PC-3 (cell line): ENCODE measurements at regions not wholly inside any gene's neighbourhood (a gene's known extent, or its start where the extent isn't known, plus 50 kb on each side); places are given as distances from the start of the nearest gene placed in this dataset.

Experiments
- ATAC-seq: fragments of 200-7000 bp; cut with Tn5 transposase; 2 replicates; pipeline ENCODE4 v1.9.1; 2020; ENCODE audit warnings: mild to moderate bottlenecking, moderate library complexity
- BruUV-seq: library from RNA; stranded (reverse); fragments of 400-500 nt; replicated peaks from 2 replicates; lab custom pipeline; 2021; lab: Mats Ljungman, UMichigan
- CTCF ChIA-PET: fragments of 300-600 bp; sonication (Branson Sonifier 250); formaldehyde crosslinking; loops from one replicate; lab custom pipeline; 2022; ENCODE audit warnings: antibody characterized with exemption; lab: Charles Lee
- POLR2A ChIA-PET: fragments of 300-600 bp; sonication (Branson Sonifier 250); formaldehyde crosslinking; loops from one replicate; lab custom pipeline; 2022; ENCODE audit warnings: antibody characterized with exemption; ENCODE audit not compliant: unreplicated experiment; lab: Charles Lee
- DNase-seq: peaks from one replicate; pipeline ENCODE4 v3.0.0-alpha.2; 2015
- H2AFZ ChIP-seq: fragments of 300-600 bp; sonication (generic); 2 replicates; pipeline ENCODE4 v1.6.0; 2016; ENCODE audit warnings: antibody characterized with exemption, low read length
- H3F3A ChIP-seq: fragments of 300-600 bp; sonication (generic); one replicate; pipeline ENCODE4 v1.6.0; 2017; ENCODE audit warnings: antibody characterized with exemption, low read length, control low read depth, mild to moderate bottlenecking; ENCODE audit not compliant: unreplicated experiment
- H3K27ac ChIP-seq: fragments of 300-600 bp; sonication (generic); 2 replicates; pipeline ENCODE4 v1.5.1; 2016; ENCODE audit warnings: mild to moderate bottlenecking, low read length
- H3K27me3 ChIP-seq: fragments of 300-600 bp; sonication (generic); 2 replicates; pipeline ENCODE4 v1.6.1; 2016; ENCODE audit warnings: low read length, mixed read lengths
- H3K36me3 ChIP-seq: fragments of 300-600 bp; sonication (generic); 2 replicates; pipeline ENCODE4 v1.6.1; 2016; ENCODE audit warnings: low read depth, mixed run types, low read length, mixed read lengths
- H3K4me1 ChIP-seq: fragments of 300-600 bp; sonication (generic); 2 replicates; pipeline ENCODE4 v1.5.1; 2016; ENCODE audit warnings: low read length; ENCODE audit not compliant: insufficient read depth
- H3K4me2 ChIP-seq: fragments of 300-600 bp; sonication (generic); 2 replicates; pipeline ENCODE4 v1.6.0; 2016; ENCODE audit warnings: low read length
- H3K4me3 ChIP-seq: fragments of 300-600 bp; sonication (generic); 2 replicates; pipeline ENCODE4 v1.5.1; 2016; ENCODE audit warnings: mild to moderate bottlenecking, low read length, mixed read lengths
- H3K79me2 ChIP-seq: fragments of 300-600 bp; sonication (generic); 2 replicates; pipeline ENCODE4 v1.6.1; 2017; ENCODE audit warnings: low read length, mixed read lengths
- H3K9ac ChIP-seq: fragments of 300-600 bp; sonication (generic); 2 replicates; pipeline ENCODE4 v1.6.0; 2016; ENCODE audit warnings: mild to moderate bottlenecking, low read length
- H3K9me2 ChIP-seq: fragments of 300-600 bp; sonication (generic); replicated peaks from 2 replicates; pipeline ENCODE4 v1.6.1; 2016; ENCODE audit warnings: mixed run types, low read length, mixed read lengths
- H3K9me3 ChIP-seq: fragments of 300-600 bp; sonication (generic); 2 replicates; pipeline ENCODE4 v1.6.1; 2016; ENCODE audit warnings: low read length, mixed read lengths
- H4K20me1 ChIP-seq: fragments of 300-600 bp; sonication (generic); 2 replicates; pipeline ENCODE4 v1.6.1; 2016; ENCODE audit warnings: low read length, mixed read lengths
- CTCF ChIP-seq: fragments of 300-600 bp; sonication (generic); conservative IDR thresholded peaks from 2 replicates; pipeline ENCODE4 v1.5.1; 2017; ENCODE audit warnings: antibody characterized with exemption, low read depth, mild to moderate bottlenecking, low read length
- EZH2 ChIP-seq: fragments of 300-600 bp; sonication (generic); IDR thresholded peaks from one replicate; pipeline ENCODE4 v1.6.1; 2017; ENCODE audit warnings: antibody characterized with exemption, mild to moderate bottlenecking, low read length; ENCODE audit not compliant: unreplicated experiment
- EZH2phosphoT487 ChIP-seq: fragments of 300-600 bp; sonication (generic); IDR thresholded peaks from 2 replicates; pipeline ENCODE4 v1.6.1; 2018; ENCODE audit warnings: mild to moderate bottlenecking, antibody characterized with exemption, low read length, borderline replicate concordance
- intact Hi-C: fragments of 100-400 bp; cut with micrococcal nuclease; formaldehyde crosslinking; loops from 2 replicates; pipeline ENCODE4 v1.9.0; 2023

GRCh38 chr4:184275766-184276165 is 58.1 kb upstream of the ENPP6 start:
- H3K9me2 ChIP-seq: no peaks in the 10 kb centered on the region

GRCh38 chr4:184274286-184274951 is 56.7 kb upstream of the ENPP6 start:
- Histone ChIP-seq H3K79me2 (no peaks in the 10 kb centered on the region), H3K36me3 (no peaks in the 10 kb centered on the region), H3K27me3 (no peaks in the 10 kb centered on the region), H3K4me2 (no peak overlapping the region), H3F3A (no peaks in the 10 kb centered on the region), H4K20me1 (no peaks in the 10 kb centered on the region), H3K4me3 (no peak overlapping the region), H3K27ac (no peak overlapping the region), H3K9ac (no peak overlapping the region), H2AFZ (no peak overlapping the region), H3K9me2 (no peaks in the 10 kb centered on the region), H3K4me1 (no peaks in the 10 kb centered on the region), H3K9me3 (0 out of 2 replicates have a peak, but pooled peaks cover 3% of the 10 kb centered on the region)
- ChIA-PET POLR2A (no interaction called here), CTCF (no interaction called here)
- BruUV-seq: no TSS peak
- DNase-seq (no peak), ATAC-seq (no peak)
- intact Hi-C loops: no loop called here
- TF ChIP-seq CTCF (no peak), EZH2 (no peak), EZH2phosphoT487 (no peak)

More at GRCh38 chr4:184275766-184276165, 58.1 kb upstream of the ENPP6 start:
- Histone ChIP-seq H3F3A (no peaks in the 10 kb centered on the region), H3K79me2 (no peaks in the 10 kb centered on the region), H4K20me1 (no peaks in the 10 kb centered on the region), H3K4me3 (no peak overlapping the region), H3K36me3 (no peaks in the 10 kb centered on the region), H3K4me1 (no peaks in the 10 kb centered on the region), H3K27me3 (no peaks in the 10 kb centered on the region), H3K9me3 (0 out of 2 replicates have a peak, but pooled peaks cover 3% of the 10 kb centered on the region), H3K9ac (no peak overlapping the region), H3K27ac (no peak overlapping the region), H2AFZ (no peak overlapping the region), H3K4me2 (no peak overlapping the region)
- ATAC-seq: no peak
- DNase-seq: no peak
- intact Hi-C loops: no loop called here
- CTCF ChIA-PET: no interaction called here
- POLR2A ChIA-PET: no interaction called here
- TF ChIP-seq CTCF (no peak), EZH2 (no peak), EZH2phosphoT487 (no peak)
- BruUV-seq: no TSS peak
